ENCODE measurements at regions not wholly inside any gene's neighbourhood (a gene's known extent, or its start where the extent isn't known, plus 50 kb on each side); places are given as distances from the start of the nearest gene placed in this dataset.

DNA sequence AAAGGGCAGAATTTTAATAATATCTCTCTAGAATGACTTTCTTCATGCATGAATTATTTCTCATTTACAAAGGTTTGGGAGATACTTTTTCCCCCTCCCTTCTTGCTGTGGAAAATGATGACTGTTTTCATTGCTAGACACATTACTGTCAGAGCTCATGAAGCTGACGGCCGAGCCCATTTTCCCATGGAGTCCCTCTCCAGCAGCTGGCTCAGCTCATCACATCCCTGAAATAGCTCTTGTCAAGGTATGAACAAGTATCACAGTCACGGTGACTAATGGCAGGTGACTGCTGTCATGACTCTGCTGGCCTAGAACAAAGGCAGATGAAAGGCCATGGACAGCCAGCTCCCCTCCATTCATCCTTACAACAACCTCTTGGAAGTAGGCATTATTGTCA, 208.1 kb downstream of the ABCC12 start:
- TF ChIP-seq, protein P1, sequence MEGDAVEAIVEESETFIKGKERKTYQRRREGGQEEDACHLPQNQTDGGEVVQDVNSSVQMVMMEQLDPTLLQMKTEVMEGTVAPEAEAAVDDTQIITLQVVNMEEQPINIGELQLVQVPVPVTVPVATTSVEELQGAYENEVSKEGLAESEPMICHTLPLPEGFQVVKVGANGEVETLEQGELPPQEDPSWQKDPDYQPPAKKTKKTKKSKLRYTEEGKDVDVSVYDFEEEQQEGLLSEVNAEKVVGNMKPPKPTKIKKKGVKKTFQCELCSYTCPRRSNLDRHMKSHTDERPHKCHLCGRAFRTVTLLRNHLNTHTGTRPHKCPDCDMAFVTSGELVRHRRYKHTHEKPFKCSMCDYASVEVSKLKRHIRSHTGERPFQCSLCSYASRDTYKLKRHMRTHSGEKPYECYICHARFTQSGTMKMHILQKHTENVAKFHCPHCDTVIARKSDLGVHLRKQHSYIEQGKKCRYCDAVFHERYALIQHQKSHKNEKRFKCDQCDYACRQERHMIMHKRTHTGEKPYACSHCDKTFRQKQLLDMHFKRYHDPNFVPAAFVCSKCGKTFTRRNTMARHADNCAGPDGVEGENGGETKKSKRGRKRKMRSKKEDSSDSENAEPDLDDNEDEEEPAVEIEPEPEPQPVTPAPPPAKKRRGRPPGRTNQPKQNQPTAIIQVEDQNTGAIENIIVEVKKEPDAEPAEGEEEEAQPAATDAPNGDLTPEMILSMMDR (IDR thresholded peaks at IDR 0.05; ENCODE audit: low read depth, low read length, missing control alignments): no peak
- DNase-seq (ENCODE audit: extremely low read depth, low read depth): no peak

GRCh38 chr16:47946092-47946491, 209.7 kb downstream of the ABCC12 start:
- TF ChIP-seq, protein P1 (IDR thresholded peaks at IDR 0.05; ENCODE audit: low read depth, low read length, missing control alignments): no peak
- no peak for DNase-seq (ENCODE audit: extremely low read depth, low read depth)
- no peak overlapping the region for H3K4me3 ChIP-seq (replicated peaks; ENCODE audit: low read depth, low read length)

More for the DNA sequence above, 208.1 kb downstream of the ABCC12 start:
- no peak overlapping the region for H3K4me3 ChIP-seq (replicated peaks; ENCODE audit: low read depth, low read length)

- H3K4me3 ChIP-seq (replicated peaks; ENCODE audit: low read depth, low read length): no peak overlapping the region
- DNase-seq (ENCODE audit: extremely low read depth, low read depth): no peak
- TF ChIP-seq, protein P1 (IDR thresholded peaks at IDR 0.05; ENCODE audit: low read depth, low read length, missing control alignments): no peak
These were observed 211.2 kb downstream of the ABCC12 start for GRCh38 chr16:47944589-47944988.

DNA sequence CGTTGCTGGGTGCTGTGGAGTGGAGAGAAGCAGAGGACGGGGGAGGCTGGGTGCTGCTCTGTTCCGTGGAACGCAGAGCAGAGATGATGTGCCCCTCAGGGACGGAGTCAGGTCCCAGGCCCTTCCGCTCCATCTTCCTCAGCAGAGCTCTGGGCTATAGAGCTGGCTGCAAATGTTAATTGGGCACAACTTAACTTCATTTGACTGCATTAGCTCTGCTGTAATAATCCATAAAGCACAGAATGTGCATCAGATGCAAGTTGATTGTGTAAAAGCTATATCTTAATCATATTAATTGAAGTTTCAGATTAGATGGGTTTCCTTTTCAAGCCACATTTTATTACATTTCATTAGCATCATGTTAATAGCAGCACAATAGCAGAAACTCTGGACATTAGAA, 212.6 kb downstream of the ABCC12 start:
- DNase-seq (ENCODE audit: extremely low read depth, low read depth): no peak
- H3K4me3 ChIP-seq (replicated peaks; ENCODE audit: low read depth, low read length): no peak overlapping the region
- TF ChIP-seq, protein P1 (IDR thresholded peaks at IDR 0.05; ENCODE audit: low read depth, low read length, missing control alignments): no peak

GRCh38 chr16:47940466-47940865, 215.3 kb downstream of the ABCC12 start:
- TF ChIP-seq, protein P1 (IDR thresholded peaks at IDR 0.05; ENCODE audit: low read depth, low read length, missing control alignments): no peak
- DNase-seq (ENCODE audit: extremely low read depth, low read depth): no peak
- no peak overlapping the region for H3K4me3 ChIP-seq (replicated peaks; ENCODE audit: low read depth, low read length)

DNA sequence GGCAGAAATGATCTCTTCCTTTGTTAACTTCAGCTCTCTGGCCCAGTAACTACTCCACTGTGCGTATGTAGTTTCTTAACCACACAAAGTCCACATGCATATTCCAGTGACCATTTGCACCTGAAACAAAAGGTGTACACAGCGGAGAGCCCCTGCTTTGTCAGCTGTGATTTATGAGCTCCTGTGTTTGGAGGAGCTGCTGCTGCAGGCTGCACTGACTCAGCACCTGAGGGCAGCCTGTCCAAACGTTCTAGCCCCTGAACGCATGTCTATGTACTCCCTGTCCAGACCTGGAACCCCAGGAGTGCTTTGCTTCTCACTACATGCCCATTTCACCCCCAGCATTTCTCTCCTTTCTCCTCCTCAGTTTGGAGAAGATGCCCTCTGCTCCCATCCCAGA, 216.1 kb downstream of the ABCC12 start:
- no peak overlapping the region for H3K4me3 ChIP-seq (replicated peaks; ENCODE audit: low read depth, low read length)
- no peak for DNase-seq (ENCODE audit: extremely low read depth, low read depth)
- TF ChIP-seq, protein P1 (IDR thresholded peaks at IDR 0.05; ENCODE audit: low read depth, low read length, missing control alignments): no peak

GRCh38 chr16:47938272-47938671, 217.5 kb downstream of the ABCC12 start:
- TF ChIP-seq, protein P1 (IDR thresholded peaks at IDR 0.05; ENCODE audit: low read depth, low read length, missing control alignments): no peak
- DNase-seq (ENCODE audit: extremely low read depth, low read depth): no peak
- H3K4me3 ChIP-seq (replicated peaks; ENCODE audit: low read depth, low read length): no peak overlapping the region

Data from HFF-Myc (cell line).